Naive thymus-derived CD8-positive, alpha-beta T cell (primary cell): ENCODE measurements at regions not wholly inside any gene's neighbourhood (a gene's known extent, or its start where the extent isn't known, plus 50 kb on each side); places are given as distances from the start of the nearest gene placed in this dataset.

ENCODE experiments used
- ATAC-seq, 2 donors: fragments of 150-1000 bp; cut with Tn5 transposase in 1 of 2; sonication (Bioruptor Pico), chemical (Tn5 transposase) in 1 of 2; 1 replicate in 1 of 2; 2 replicates in 1 of 2; pipeline ENCODE4 v1.10.0; 2021; ENCODE audit warnings: mild to moderate bottlenecking in 2 of 2, moderate library complexity in 2 of 2
- POLR2A ChIA-PET: fragments of 350-600 bp; sonication (Branson Sonifier 250); formaldehyde crosslinking; loops from one replicate; lab custom pipeline; 2021; ENCODE audit warnings: antibody characterized with exemption; lab: Charles Lee
- DNase-seq, 10 donors: peaks; one replicate each; pipeline versions ENCODE4 v3.0.0 to v3.0.0-alpha.2; 2020 to 2022
- H3K27ac Mint-ChIP-seq, 10 donors: one replicate each; pipeline ENCODE4 v1.8.0; 2020 to 2022; ENCODE audit warnings: mild to moderate bottlenecking in 10 of 10, mixed read lengths in 10 of 10, moderate library complexity in 4 of 10, inconsistent platforms in 1 of 10
- H3K27me3 Mint-ChIP-seq, 5 donors: one replicate each; pipeline ENCODE4 v1.8.0; 2021 to 2022; ENCODE audit warnings: mixed read lengths in 5 of 5
- H3K36me3 Mint-ChIP-seq, 3 donors: one replicate each; pipeline ENCODE4 v1.8.0; 2020 to 2022; ENCODE audit warnings: mixed read lengths in 3 of 3, mild to moderate bottlenecking in 2 of 3, inconsistent platforms in 1 of 3
- H3K4me1 Mint-ChIP-seq, 4 donors: one replicate each; pipeline ENCODE4 v1.8.0; 2021 to 2022; ENCODE audit warnings: mixed read lengths in 4 of 4
- H3K4me3 Mint-ChIP-seq, 10 donors: one replicate each; pipeline ENCODE4 v1.8.0; 2020 to 2022; ENCODE audit warnings: mild to moderate bottlenecking in 10 of 10, mixed read lengths in 10 of 10, moderate library complexity in 6 of 10, inconsistent platforms in 1 of 10
- H3K9me3 Mint-ChIP-seq, 9 donors: one replicate each; pipeline ENCODE4 v1.8.0; 2020 to 2022; ENCODE audit warnings: mixed read lengths in 9 of 9, mild to moderate bottlenecking in 3 of 9, inconsistent platforms in 1 of 9, moderate library complexity in 1 of 9

GRCh38 chr4:32475710-32476109 lies 1755.5 kb downstream of the PCDH7 start:
- Mint-ChIP-seq H3K27ac (no peak overlapping the region), H3K36me3 (peaks cover 0 to 5% (median 0%) of the 10 kb centered on the region in 3 donors), H3K27me3 (no peaks in the 10 kb centered on the region), H3K9me3 (peaks cover 2 to 17% (median 8%) of the 10 kb centered on the region in 9 donors), H3K4me3 (no peak overlapping the region), H3K4me1 (no peaks in the 10 kb centered on the region)
- ATAC-seq, result no peak
- POLR2A ChIA-PET, result no interaction called here
- DNase-seq, result no peak

- Mint-ChIP-seq H3K27ac (no peak overlapping the region), H3K4me1 (no peaks in the 10 kb centered on the region), H3K27me3 (no peaks in the 10 kb centered on the region), H3K36me3 (peaks cover 0 to under 1% (median 0%) of the 10 kb centered on the region in 3 donors), H3K4me3 (no peak overlapping the region), H3K9me3 (peaks cover 2 to 24% (median 10%) of the 10 kb centered on the region in 9 donors)
- POLR2A ChIA-PET, result no interaction called here
- no peak for DNase-seq
- ATAC-seq, result no peak
These were observed 1757.3 kb downstream of the PCDH7 start for GRCh38 chr4:32477518-32477917.

- no peak for ATAC-seq
- H3K4me1 Mint-ChIP-seq, result no peaks in the 10 kb centered on the region
- POLR2A ChIA-PET, result no interaction called here
- H3K9me3 Mint-ChIP-seq, result peaks cover 3 to 21% (median 8%) of the 10 kb centered on the region in 9 donors
- H3K27me3 Mint-ChIP-seq, result no peaks in the 10 kb centered on the region
- no peak for DNase-seq
- H3K36me3 Mint-ChIP-seq, result no peaks in the 10 kb centered on the region
- no peak overlapping the region for H3K4me3 Mint-ChIP-seq
- H3K27ac Mint-ChIP-seq, result no peak overlapping the region
These were observed 1765.8 kb downstream of the PCDH7 start for GRCh38 chr4:32485956-32486355.

- ATAC-seq (no peak), DNase-seq (no peak)
- Mint-ChIP-seq H3K27me3 (no peaks in the 10 kb centered on the region), H3K9me3 (peaks cover 0 to 11% (median 7%) of the 10 kb centered on the region in 9 donors), H3K27ac (no peak overlapping the region), H3K4me3 (no peak overlapping the region), H3K36me3 (no peaks in the 10 kb centered on the region), H3K4me1 (no peaks in the 10 kb centered on the region)
- POLR2A ChIA-PET, result no interaction called here
These were observed 1768.5 kb downstream of the PCDH7 start for GRCh38 chr4:32488690-32489089.

- no peaks in the 10 kb centered on the region for H3K4me1 Mint-ChIP-seq
- ATAC-seq (no peak), DNase-seq (no peak)
- no peak overlapping the region for H3K4me3 Mint-ChIP-seq
- no peaks in the 10 kb centered on the region for H3K27me3 Mint-ChIP-seq
- no peak overlapping the region for H3K27ac Mint-ChIP-seq
- H3K36me3 Mint-ChIP-seq, result no peaks in the 10 kb centered on the region
- H3K9me3 Mint-ChIP-seq, result peaks cover 0 to 18% (median 3%) of the 10 kb centered on the region in 9 donors
- POLR2A ChIA-PET, result no interaction called here
These were observed 1779.0 kb downstream of the PCDH7 start for GRCh38 chr4:32499171-32499570.

- H3K4me3 Mint-ChIP-seq, result no peak overlapping the region
- POLR2A ChIA-PET, result no interaction called here
- H3K27me3 Mint-ChIP-seq, result no peaks in the 10 kb centered on the region
- H3K4me1 Mint-ChIP-seq, result no peaks in the 10 kb centered on the region
- H3K27ac Mint-ChIP-seq, result no peak overlapping the region
- DNase-seq (no peak), ATAC-seq (no peak)
- H3K36me3 Mint-ChIP-seq, result no peaks in the 10 kb centered on the region
- H3K9me3 Mint-ChIP-seq, result peaks cover 0 to 29% (median 10%) of the 10 kb centered on the region in 9 donors
These were observed 1783.1 kb downstream of the PCDH7 start for GRCh38 chr4:32503241-32503640.

- Mint-ChIP-seq H3K36me3 (no peaks in the 10 kb centered on the region), H3K9me3 (peaks cover 0 to 20% (median 10%) of the 10 kb centered on the region in 9 donors), H3K27ac (no peak overlapping the region), H3K27me3 (no peaks in the 10 kb centered on the region), H3K4me1 (no peaks in the 10 kb centered on the region), H3K4me3 (no peak overlapping the region)
- POLR2A ChIA-PET, result no interaction called here
- no peak for DNase-seq
- no peak for ATAC-seq
These were observed 1785.9 kb downstream of the PCDH7 start for GRCh38 chr4:32506067-32506466.

GRCh38 chr4:32519060-32519459 lies 1798.9 kb downstream of the PCDH7 start:
- H3K27me3 Mint-ChIP-seq, result no peaks in the 10 kb centered on the region
- no peak for ATAC-seq
- H3K9me3 Mint-ChIP-seq, result peaks cover 0 to 19% (median 4%) of the 10 kb centered on the region in 9 donors

GRCh38 chr4:32525420-32525819 lies 1805.3 kb downstream of the PCDH7 start:
- Mint-ChIP-seq H3K27ac (no peak overlapping the region), H3K36me3 (no peaks in the 10 kb centered on the region), H3K9me3 (peaks cover 1 to 29% (median 7%) of the 10 kb centered on the region in 9 donors), H3K4me1 (no peaks in the 10 kb centered on the region), H3K4me3 (no peak overlapping the region), H3K27me3 (no peaks in the 10 kb centered on the region)
- ATAC-seq, result no peak
- POLR2A ChIA-PET, result no interaction called here
- no peak for DNase-seq

More at GRCh38 chr4:32519060-32519459, 1798.9 kb downstream of the PCDH7 start:
- no peak overlapping the region for H3K27ac Mint-ChIP-seq
- H3K36me3 Mint-ChIP-seq, result no peaks in the 10 kb centered on the region
- no peak for DNase-seq
- no peaks in the 10 kb centered on the region for H3K4me1 Mint-ChIP-seq
- no peak overlapping the region for H3K4me3 Mint-ChIP-seq
- POLR2A ChIA-PET, result no interaction called here

- H3K4me3 Mint-ChIP-seq, result no peak overlapping the region
- POLR2A ChIA-PET, result no interaction called here
These were observed 1824.7 kb downstream of the PCDH7 start for GRCh38 chr4:32544846-32545245.

GRCh38 chr4:32551943-32552342 lies 1831.8 kb downstream of the PCDH7 start:
- POLR2A ChIA-PET, result no interaction called here
- no peaks in the 10 kb centered on the region for H3K36me3 Mint-ChIP-seq
- ATAC-seq (no peak), DNase-seq (no peak)
- H3K4me1 Mint-ChIP-seq, result no peaks in the 10 kb centered on the region
- peaks cover 0 to 20% (median 8%) of the 10 kb centered on the region in 9 donors for H3K9me3 Mint-ChIP-seq
- H3K4me3 Mint-ChIP-seq, result no peak overlapping the region
- no peaks in the 10 kb centered on the region for H3K27me3 Mint-ChIP-seq
- no peak overlapping the region for H3K27ac Mint-ChIP-seq

More at GRCh38 chr4:32544846-32545245, 1824.7 kb downstream of the PCDH7 start:
- ATAC-seq, result no peak
- H3K27me3 Mint-ChIP-seq, result no peaks in the 10 kb centered on the region
- H3K9me3 Mint-ChIP-seq, result peaks cover 0 to 31% (median 7%) of the 10 kb centered on the region in 9 donors
- H3K4me1 Mint-ChIP-seq, result no peaks in the 10 kb centered on the region
- H3K36me3 Mint-ChIP-seq, result no peaks in the 10 kb centered on the region
- DNase-seq, result no peak
- no peak overlapping the region for H3K27ac Mint-ChIP-seq

- H3K27me3 Mint-ChIP-seq, result no peaks in the 10 kb centered on the region
- no peak for ATAC-seq
These were observed 1840.1 kb downstream of the PCDH7 start for GRCh38 chr4:32560306-32560705.

GRCh38 chr4:32562010-32562409 lies 1841.8 kb downstream of the PCDH7 start:
- Mint-ChIP-seq H3K36me3 (no peaks in the 10 kb centered on the region), H3K27me3 (no peaks in the 10 kb centered on the region), H3K4me1 (no peaks in the 10 kb centered on the region), H3K4me3 (no peak overlapping the region), H3K9me3 (peaks cover 0 to 33% (median 4%) of the 10 kb centered on the region in 9 donors), H3K27ac (no peak overlapping the region)
- ATAC-seq, result no peak
- POLR2A ChIA-PET, result no interaction called here
- no peak for DNase-seq

More at GRCh38 chr4:32560306-32560705, 1840.1 kb downstream of the PCDH7 start:
- no peak overlapping the region for H3K4me3 Mint-ChIP-seq
- DNase-seq, result no peak
- peaks cover 0 to 21% (median 4%) of the 10 kb centered on the region in 9 donors for H3K9me3 Mint-ChIP-seq
- no peak overlapping the region for H3K27ac Mint-ChIP-seq
- POLR2A ChIA-PET, result no interaction called here
- H3K4me1 Mint-ChIP-seq, result no peaks in the 10 kb centered on the region
- no peaks in the 10 kb centered on the region for H3K36me3 Mint-ChIP-seq

- Mint-ChIP-seq H3K27me3 (no peaks in the 10 kb centered on the region), H3K4me3 (no peak overlapping the region), H3K9me3 (peaks cover 0 to 23% (median 6%) of the 10 kb centered on the region in 9 donors), H3K4me1 (no peaks in the 10 kb centered on the region), H3K36me3 (no peaks in the 10 kb centered on the region), H3K27ac (no peak overlapping the region)
- no peak for DNase-seq
- POLR2A ChIA-PET, result no interaction called here
- no peak for ATAC-seq
These were observed 1844.5 kb downstream of the PCDH7 start for GRCh38 chr4:32564626-32565025.
